Body of pancreas (tissue), 4 donors: ENCODE measurements at regions not wholly inside any gene's neighbourhood (a gene's known extent, or its start where the extent isn't known, plus 50 kb on each side); places are given as distances from the start of the nearest gene placed in this dataset.

ENCODE experiments used
- POLR2A ChIP-seq, 3 donors: fragments of 450-650 bp; IDR thresholded peaks; one replicate each; pipeline ENCODE4 v1.6.1; 2016; ENCODE audit warnings: antibody characterized with exemption in 3 of 3, mild to moderate bottlenecking in 2 of 3
- TF ChIP-seq, protein P1 (sequence below), 7 experiments: fragments of 450-650 bp in 4 of 7; fragments of 200-600 bp in 3 of 7; sonication (generic) in 3 of 7; IDR thresholded peaks; one replicate each; pipeline ENCODE4 v1.5.1; 2016 to 2019; ENCODE audit warnings: antibody characterized with exemption in 7 of 7

DNA sequence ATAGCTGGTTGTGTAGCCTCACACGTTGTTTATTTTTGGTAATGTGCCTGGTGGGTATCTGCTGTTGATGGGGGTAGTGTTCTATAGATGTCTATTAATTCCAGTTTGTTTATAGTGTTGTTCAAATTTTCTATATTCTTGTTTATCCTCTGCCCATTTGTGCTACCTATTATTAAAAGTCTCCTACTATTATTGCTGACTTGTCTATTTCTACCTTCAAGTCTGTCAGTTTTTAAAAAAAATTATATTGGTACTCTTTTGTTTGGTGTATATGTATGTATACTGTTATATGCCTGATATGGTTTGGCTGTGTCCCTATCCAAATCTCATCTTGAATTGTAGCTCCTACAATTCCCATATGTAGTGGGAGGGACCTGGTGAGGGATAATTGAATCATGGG, 578.6 kb downstream of the PCDH7 start:
- TF ChIP-seq, protein P1, sequence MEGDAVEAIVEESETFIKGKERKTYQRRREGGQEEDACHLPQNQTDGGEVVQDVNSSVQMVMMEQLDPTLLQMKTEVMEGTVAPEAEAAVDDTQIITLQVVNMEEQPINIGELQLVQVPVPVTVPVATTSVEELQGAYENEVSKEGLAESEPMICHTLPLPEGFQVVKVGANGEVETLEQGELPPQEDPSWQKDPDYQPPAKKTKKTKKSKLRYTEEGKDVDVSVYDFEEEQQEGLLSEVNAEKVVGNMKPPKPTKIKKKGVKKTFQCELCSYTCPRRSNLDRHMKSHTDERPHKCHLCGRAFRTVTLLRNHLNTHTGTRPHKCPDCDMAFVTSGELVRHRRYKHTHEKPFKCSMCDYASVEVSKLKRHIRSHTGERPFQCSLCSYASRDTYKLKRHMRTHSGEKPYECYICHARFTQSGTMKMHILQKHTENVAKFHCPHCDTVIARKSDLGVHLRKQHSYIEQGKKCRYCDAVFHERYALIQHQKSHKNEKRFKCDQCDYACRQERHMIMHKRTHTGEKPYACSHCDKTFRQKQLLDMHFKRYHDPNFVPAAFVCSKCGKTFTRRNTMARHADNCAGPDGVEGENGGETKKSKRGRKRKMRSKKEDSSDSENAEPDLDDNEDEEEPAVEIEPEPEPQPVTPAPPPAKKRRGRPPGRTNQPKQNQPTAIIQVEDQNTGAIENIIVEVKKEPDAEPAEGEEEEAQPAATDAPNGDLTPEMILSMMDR (IDR thresholded peaks at IDR 0.05), result no peak
- no peak for TF ChIP-seq POLR2A (IDR thresholded peaks at IDR 0.05)
